ENCODE measurements at regions not wholly inside any gene's neighbourhood (a gene's known extent, or its start where the extent isn't known, plus 50 kb on each side); places are given as distances from the start of the nearest gene placed in this dataset.
"Not testable (repeated sequence)": the region's sequence is repeated elsewhere in the genome, so short reads cannot be mapped to it uniquely, and the experiment has no call there.

DNA sequence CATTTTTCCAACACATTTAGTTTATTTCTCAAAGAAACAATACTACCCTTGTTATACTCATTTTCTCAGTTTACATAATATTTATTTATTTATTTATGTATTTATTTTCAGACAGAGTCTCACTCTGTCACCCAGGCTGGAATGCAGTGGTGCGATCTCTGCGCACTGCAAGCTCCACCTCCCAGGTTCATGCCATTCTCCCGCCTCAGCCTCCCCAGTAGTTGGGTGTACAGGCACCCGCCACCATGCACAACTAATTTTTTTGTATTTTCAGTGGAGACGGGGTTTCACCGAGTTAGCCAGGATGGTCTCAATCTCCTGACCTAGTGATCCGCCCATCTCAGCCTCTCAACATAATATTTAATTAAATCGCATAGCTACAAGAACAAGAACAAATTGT, 2183.8 kb upstream of the DEFB115 start:
- TF ChIP-seq CTCF (IDR thresholded peaks at IDR 0.05; ENCODE audit: low read depth, low read length, poor library complexity, severe bottlenecking); EZH2phosphoT487 (IDR thresholded peaks at IDR 0.05; ENCODE audit: borderline replicate concordance, low read length): not testable (repeated sequence)
